Heart left ventricle (tissue), 13 donors: ENCODE measurements at regions not wholly inside any gene's neighbourhood (a gene's known extent, or its start where the extent isn't known, plus 50 kb on each side); places are given as distances from the start of the nearest gene placed in this dataset.
"Not testable (repeated sequence)": the region's sequence is repeated elsewhere in the genome, so short reads cannot be mapped to it uniquely, and the experiment has no call there.

Experiments used
- CTCF ChIP-seq, 12 donors: fragments of 200-600 bp; sonication (generic) in 4 of 12; IDR thresholded peaks; one replicate each; pipeline versions ENCODE4 v1.5.0 to v1.8.0; 2018 to 2022; ENCODE audit warnings: antibody characterized with exemption in 12 of 12, mild to moderate bottlenecking in 5 of 12
- POLR2A ChIP-seq, 2 donors: fragments of 450-650 bp; IDR thresholded peaks; one replicate each; pipeline ENCODE4 v1.6.1; 2017; ENCODE audit warnings: antibody characterized with exemption in 2 of 2, mild to moderate bottlenecking in 2 of 2, moderate library complexity in 2 of 2
- donor health status: ischemic (EF 13 %, LVEDD 7.1; RV severe dilation, severe dysfunction).
- donor health status: DM: no; HTN: yes; CAD: no.
- donor health status: DM: no; HTN: no; CAD: no.
- donor health status: ischemic (EF 25% LVEDD 6.9; RV normal size, moderate dysfunction).
- donor health status: ischemic (EF 25% LVEDD 5.7; RV mildly dilated, moderate dysfunction).
- donor health status: ischemic (EF 35%, LVEDD 5.7; RV mildly dilated, moderate dysfunction).
- donor health status: nonischemic (EF 11% LVEDD 7.7; RV severe dilation, severe dysfunction).
- donor health status: DM: yes; HTN: yes; CAD: no.
- donor health status: PGD.
- donor health status: ischemic (EF 29% LVEDD 5.4; RV normal size, mild dysfunction).
- donor health status: nonischemic (EF 23%, LVEDD 6.1; RV moderate dilation, normal function).

- not testable (repeated sequence) for TF ChIP-seq POLR2A, CTCF (IDR thresholded peaks at IDR 0.05)
These were observed 255.1 kb upstream of the DIPK2B start for GRCh38 chrX:45455732-45456131.
